Kidney capillary endothelial cell (primary cell): ENCODE measurements at regions not wholly inside any gene's neighbourhood (a gene's known extent, or its start where the extent isn't known, plus 50 kb on each side); places are given as distances from the start of the nearest gene placed in this dataset.

Experiments
- DNase-seq: peaks from one replicate; pipeline ENCODE4 v3.0.0-alpha.2; 2018; ENCODE audit warnings: low spot score

GRCh38 chrX:120819126-120819525 is 56.5 kb downstream of the CT47B1 start:
- no peak for DNase-seq

DNA sequence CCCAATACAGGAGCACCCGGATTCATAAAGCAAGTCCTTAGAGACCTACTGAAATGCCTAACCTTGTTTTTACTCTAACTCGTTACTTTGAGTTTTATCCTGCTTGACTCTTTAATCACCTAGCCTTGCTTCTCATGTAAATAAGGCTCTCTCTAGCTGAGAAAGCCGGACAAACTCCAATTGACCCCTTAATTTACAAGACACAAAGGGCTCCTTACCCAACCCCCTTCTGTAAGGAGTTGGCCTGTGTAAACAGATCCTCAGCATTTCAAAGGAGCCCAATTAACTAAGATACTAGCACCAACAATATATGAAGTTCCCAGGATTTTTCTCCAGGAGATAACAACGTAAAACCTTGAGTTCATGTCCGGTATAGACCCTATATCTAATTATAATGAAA is 61.7 kb downstream of the CT47B1 start:
- no peak for DNase-seq

DNA sequence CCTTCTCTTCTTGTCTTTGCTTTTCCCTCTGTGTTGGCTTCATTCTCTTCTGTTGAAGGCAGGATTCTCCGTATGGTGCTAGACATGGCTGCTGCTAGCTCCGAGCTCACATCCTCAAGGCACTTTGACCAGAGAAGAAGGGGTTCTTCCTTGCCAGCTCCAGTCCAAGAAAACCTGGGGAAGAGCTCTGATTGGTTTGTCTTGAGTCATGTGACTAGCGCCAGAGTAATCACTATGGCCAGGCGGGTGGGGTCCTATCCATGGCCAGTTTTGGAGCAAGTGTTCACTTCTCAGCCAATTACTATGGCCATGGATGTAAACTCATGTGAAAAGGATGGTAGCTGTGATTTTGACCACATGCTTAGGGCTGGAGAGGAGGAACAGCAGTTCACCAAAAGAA is 74.2 kb downstream of the CT47B1 start:
- DNase-seq = no peak

GRCh38 chrX:120797188-120797851 is 78.3 kb downstream of the CT47B1 start:
- peak; percentile 45 for DNase-seq

GRCh38 chrX:120795301-120795700 is 80.4 kb downstream of the CT47B1 start:
- no peak for DNase-seq

GRCh38 chrX:120794525-120794975 is 81.1 kb downstream of the CT47B1 start:
- peak; percentile 85 for DNase-seq

GRCh38 chrX:120793098-120793497 is 82.6 kb downstream of the CT47B1 start:
- no peak for DNase-seq

DNA sequence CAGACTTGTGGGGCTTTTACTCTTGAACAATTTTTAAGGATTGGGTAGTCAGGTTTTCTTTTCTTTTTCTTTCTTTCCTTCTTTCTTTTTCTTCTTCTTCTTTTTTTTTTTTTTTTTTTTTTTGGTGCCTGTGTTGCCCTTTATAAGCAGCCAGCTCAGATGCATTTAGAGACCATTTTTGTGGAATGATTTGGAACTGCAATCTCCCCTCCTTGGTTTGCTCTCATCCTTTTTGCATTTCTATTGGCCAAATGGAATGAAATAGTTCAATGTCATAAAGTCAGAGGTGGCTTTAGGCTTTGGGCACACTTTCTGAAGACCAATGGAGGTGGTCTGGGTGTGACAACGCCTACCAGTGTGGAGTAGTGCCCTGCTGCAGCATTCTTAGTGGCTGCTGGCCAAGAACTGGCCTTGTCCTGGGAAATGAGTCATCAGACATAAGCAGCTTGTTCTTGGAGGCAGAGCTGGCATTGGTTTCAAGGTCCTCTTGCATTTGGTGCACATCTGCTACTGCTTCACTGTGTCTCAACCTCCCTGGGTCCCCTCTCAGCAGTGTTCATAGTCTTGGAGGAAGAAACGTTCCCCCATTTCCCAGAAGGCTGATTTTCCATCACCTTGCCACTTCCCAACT is 84.5 kb downstream of the CT47B1 start:
- peak; percentile 75 for DNase-seq

GRCh38 chrX:120790552-120790951 is 85.1 kb downstream of the CT47B1 start:
- no peak for DNase-seq

DNA sequence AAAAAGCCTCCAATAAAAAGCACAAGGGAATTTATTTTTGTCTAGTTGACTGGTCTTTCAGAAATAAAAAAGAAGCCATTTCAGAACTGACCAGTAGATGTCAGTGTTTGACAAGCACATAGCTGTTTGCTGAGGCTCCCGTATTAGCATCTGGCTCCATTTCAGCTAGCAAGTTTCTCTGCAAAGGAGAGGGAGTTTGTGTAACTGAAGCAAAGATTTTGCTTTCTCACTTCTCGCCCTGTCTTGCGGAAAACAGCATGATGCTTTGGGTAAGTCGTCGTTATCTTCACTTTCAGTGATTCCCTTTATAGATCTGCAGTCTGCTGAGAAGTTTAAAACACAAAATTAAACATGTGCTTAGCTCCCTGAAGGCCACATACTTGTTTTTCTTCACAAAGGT is 85.5 kb downstream of the CT47B1 start:
- DNase-seq = peak; percentile 81

DNA sequence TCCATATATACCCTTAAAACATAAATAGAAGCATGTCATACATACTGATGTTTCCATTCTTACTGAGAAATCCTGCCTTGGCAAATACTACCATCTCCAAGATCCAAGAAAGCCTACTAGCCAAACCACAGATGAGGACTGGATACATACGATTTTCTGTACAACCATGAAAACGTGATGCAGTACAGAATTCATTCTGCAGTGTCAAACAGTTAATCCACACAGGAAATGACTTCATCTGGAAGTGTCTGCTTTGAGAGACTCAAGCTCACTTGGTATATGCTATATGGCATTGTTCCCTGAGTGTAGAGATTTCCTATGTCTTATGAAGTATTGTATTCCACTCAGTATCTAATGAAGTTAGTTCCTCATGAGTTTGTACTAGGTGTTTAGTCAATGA is 94.3 kb downstream of the CT47B1 start:
- DNase-seq = peak; percentile 52

DNA sequence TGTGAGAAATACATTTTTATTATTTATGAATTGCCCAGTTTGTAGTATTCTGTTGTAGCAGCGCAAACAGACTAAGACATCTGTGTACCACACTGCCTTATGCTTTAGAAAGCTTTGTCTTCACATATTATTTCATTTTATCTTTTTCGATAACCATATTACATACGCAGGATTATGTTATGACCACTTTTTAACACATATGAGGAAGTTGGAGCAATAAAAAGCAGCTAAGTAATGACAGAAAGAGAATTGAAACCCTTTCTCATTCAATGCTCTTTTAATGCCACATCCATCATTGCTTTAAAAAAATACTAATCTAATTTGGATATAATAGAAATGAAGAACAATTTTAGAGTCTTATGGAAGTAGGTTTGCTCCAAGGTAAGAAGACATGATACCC is 99.7 kb downstream of the CT47B1 start:
- DNase-seq = no peak

DNA sequence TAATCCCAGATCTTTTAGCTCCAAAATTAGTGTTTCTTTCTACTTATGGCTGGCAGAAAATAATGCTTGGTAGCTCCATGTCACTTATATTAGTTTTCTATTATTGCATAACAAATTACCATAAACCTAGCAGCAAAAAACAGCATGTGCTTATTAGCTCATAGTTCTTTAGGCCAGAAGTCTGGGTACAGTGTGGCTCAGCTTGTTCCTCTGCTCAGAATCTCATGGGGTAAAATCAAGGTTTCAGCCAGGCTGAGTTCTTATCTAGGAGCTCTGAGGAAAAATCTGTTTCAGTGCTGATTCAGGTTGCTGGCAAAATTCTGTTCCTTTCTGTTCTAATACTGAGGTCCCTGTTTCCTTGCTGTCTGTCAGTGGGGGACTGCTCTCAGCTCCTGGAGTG is 101.1 kb downstream of the CT47B1 start:
- no peak for DNase-seq

GRCh38 chrX:120773801-120774200 is 101.9 kb downstream of the CT47B1 start:
- no peak for DNase-seq

- DNase-seq = peak; percentile 68
These were observed 105.9 kb downstream of the CT47B1 start for GRCh38 chrX:120769576-120770341.

DNA sequence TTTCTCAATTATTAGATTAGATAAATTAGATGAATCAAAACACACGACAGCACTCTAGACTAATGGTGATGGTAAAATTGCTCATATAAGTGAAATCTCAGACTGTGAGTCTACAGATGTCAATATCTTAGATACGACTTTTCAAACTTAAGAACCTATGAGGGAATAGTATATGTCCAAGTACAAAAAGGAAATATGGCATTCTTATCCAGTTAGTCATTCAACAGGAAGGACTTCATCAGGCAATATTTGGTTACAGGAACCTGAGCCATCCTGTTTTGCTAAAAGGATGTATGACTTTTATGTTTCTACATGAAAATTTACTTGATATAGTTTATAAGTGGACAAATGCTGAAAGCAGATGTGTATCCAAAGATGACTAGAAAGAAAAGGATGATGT is 107.0 kb downstream of the CT47B1 start:
- peak; percentile 81 for DNase-seq

DNA sequence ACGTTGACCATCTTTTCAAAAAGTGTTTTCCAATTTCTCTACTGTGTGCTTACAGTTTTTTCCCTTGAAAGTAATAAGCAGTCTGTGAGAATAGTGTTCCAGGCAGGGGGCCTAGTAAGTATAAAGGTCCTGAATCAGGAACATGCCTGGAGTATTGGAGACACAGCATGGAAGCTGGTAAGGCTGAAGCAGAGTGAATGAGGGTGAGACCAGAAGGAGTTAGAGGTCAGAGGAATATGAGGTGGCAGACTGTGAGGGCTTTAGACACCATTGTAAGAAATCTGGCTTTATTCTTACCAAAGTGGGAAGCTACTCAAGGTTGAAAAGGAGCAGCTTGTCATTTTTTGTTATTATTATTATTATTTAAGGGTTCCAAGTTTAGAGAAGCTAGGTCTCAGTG is 107.4 kb downstream of the CT47B1 start:
- no peak for DNase-seq

DNA sequence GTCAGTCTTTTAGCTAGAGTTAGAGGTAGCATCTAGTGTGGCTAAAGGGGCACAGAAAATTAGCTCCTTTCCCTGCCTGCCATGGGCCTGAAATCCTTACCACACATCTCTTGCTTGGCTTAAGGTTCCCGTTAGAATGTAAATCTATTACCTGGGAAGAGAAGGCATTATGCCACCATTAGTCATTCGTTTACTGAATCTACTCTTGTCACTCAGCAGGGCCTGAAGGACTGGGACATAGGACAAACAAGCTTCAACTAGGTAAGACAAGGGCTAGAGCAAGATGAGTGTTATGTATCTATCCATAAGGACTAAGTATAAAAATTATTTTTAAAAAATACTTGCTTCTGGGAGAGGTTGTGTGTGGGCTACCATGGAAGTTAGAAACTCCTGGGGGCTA is 112.4 kb downstream of the CT47B1 start:
- no peak for DNase-seq

DNA sequence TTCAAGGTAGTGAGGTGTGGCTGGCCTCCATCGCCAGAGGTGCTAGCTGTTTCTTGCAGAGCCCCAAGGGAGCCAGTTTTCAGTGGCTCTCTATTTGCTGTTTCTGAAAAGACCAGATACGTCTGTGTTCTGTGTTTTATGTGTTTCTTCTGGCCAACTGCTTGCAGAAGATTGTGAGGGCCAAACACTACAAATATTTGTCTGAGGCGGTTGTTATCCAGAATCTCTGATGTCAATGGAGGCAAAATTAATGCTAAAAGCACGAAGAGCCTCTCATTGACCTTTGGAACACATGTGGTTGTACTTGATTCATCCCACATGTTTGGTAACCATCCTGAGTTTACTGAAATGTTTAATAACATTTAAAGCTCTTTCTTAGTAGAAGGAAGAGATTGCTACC is 113.9 kb downstream of the CT47B1 start:
- no peak for DNase-seq

DNA sequence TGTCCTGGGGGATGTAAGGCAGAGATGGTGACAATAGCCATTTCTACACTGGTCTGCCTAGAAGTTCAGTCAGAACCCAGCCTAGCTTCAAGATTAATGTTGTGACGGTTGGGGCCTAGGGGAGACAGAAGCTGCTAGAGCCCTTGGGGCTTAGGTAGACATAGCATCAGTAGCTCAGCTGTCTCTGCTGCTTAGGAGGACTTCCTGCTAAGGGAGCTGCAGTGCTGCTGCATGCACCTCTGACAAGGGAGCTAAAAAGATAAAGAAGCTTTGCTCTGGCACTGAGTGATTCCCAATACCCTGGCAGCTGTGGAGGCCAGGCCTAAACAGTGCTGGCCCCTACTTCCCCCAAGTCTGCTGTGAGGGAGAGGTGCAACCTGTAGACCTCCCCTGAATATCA is 116.0 kb downstream of the CT47B1 start:
- no peak for DNase-seq

DNA sequence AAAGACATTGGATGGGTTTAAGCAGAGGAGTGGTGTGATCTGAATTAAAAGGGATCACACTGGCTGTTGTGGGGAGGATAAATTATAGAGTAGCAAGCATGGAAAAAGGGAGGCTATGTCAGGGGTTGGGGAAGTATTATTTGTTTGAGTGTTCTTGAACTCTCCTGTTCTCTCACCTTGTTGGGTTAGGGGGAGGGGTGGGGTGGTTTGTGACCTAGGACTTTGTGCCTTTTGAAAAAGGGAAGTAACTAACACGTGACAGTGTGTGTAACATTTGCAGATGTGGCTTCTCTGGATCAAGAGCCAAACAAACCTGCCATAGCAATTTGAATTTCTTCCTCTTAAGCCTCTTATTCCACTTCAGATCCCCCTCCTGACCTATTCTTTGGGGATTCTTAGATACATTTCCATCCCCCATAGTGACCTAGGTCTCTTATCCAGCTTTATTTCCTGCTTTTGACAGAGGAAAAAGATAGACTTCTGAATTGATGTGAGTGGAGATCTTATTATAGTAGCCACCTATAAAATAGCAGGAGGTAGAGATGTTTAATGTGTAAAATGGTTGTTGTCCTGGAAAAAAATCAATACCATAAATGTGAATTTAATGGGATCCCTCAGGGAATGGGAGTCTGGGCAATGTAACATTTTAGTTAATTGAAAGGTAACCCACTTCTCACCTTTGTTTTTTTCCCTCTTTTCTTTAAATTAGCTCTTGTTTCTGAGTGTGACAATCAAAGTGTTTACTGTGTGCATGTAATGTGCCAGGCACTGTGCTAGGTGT is 120.4 kb downstream of the CT47B1 start:
- no peak for DNase-seq
